MM.1S (cell line): ENCODE measurements at regions not wholly inside any gene's neighbourhood (a gene's known extent, or its start where the extent isn't known, plus 50 kb on each side); places are given as distances from the start of the nearest gene placed in this dataset.

ENCODE experiments used
- DNase-seq: peaks from one replicate; pipeline ENCODE4 v3.0.0-alpha.2; 2015
- H2AFZ ChIP-seq: fragments of 300-600 bp; sonication (generic); 2 replicates; pipeline ENCODE4 v1.6.0; 2016; ENCODE audit warnings: antibody characterized with exemption, low read length
- H3F3A ChIP-seq: fragments of 300-600 bp; sonication (generic); 2 replicates; pipeline ENCODE4 v1.6.1; 2016; ENCODE audit warnings: mild to moderate bottlenecking, antibody characterized with exemption, low read length, moderate library complexity, mixed read lengths; ENCODE audit not compliant: insufficient read depth
- H3K27ac ChIP-seq: fragments of 300-600 bp; sonication (generic); 2 replicates; pipeline ENCODE4 v1.5.1; 2016; ENCODE audit warnings: mild to moderate bottlenecking, low read length
- H3K27me3 ChIP-seq: fragments of 300-600 bp; sonication (generic); replicated peaks from 2 replicates; pipeline ENCODE4 v1.6.0; 2016; ENCODE audit warnings: low read length; ENCODE audit not compliant: insufficient read depth
- H3K36me3 ChIP-seq: fragments of 300-600 bp; sonication (generic); replicated peaks from 2 replicates; pipeline ENCODE4 v1.6.1; 2016; ENCODE audit warnings: mild to moderate bottlenecking, low read length, mixed read lengths; ENCODE audit not compliant: insufficient read depth
- H3K4me1 ChIP-seq: fragments of 300-600 bp; sonication (generic); 2 replicates; pipeline ENCODE4 v1.6.1; 2016; ENCODE audit warnings: low read length, mixed read lengths
- H3K4me2 ChIP-seq: fragments of 300-600 bp; sonication (generic); 2 replicates; pipeline ENCODE4 v1.6.0; 2016; ENCODE audit warnings: low read depth, low read length
- H3K4me3 ChIP-seq: fragments of 300-600 bp; sonication (generic); 2 replicates; pipeline ENCODE4 v1.5.1; 2016; ENCODE audit warnings: low read length, mixed read lengths
- H3K79me2 ChIP-seq: fragments of 300-600 bp; sonication (generic); 2 replicates; pipeline ENCODE4 v1.6.1; 2016; ENCODE audit warnings: mixed run types, low read length, mixed read lengths
- H3K9ac ChIP-seq: fragments of 300-600 bp; sonication (generic); 2 replicates; pipeline ENCODE4 v1.6.1; 2016; ENCODE audit warnings: low read length, mixed read lengths
- H3K9me2 ChIP-seq: fragments of 300-600 bp; sonication (generic); replicated peaks from 2 replicates; pipeline ENCODE4 v1.6.1; 2016; ENCODE audit warnings: mild to moderate bottlenecking, low read length, mixed read lengths; ENCODE audit not compliant: insufficient read depth
- H3K9me3 ChIP-seq: fragments of 300-600 bp; sonication (generic); replicated peaks from 2 replicates; pipeline ENCODE4 v1.6.1; 2016; ENCODE audit warnings: mild to moderate bottlenecking, low read length, mixed read lengths; ENCODE audit not compliant: insufficient read depth
- H4K20me1 ChIP-seq: fragments of 300-600 bp; sonication (generic); 2 replicates; pipeline ENCODE4 v1.6.1; 2016; ENCODE audit warnings: mild to moderate bottlenecking, low read length, moderate library complexity, mixed read lengths; ENCODE audit not compliant: insufficient read depth
- EZH2 ChIP-seq: fragments of 300-600 bp; sonication (generic); optimal IDR thresholded peaks from 2 replicates; pipeline ENCODE3; 2017; ENCODE audit warnings: low read depth, mild to moderate bottlenecking, antibody characterized with exemption, low read length, mixed read lengths
- EZH2phosphoT487 ChIP-seq: fragments of 300-600 bp; sonication (generic); IDR thresholded peaks from 2 replicates; pipeline ENCODE4 v1.6.1; 2018; ENCODE audit warnings: antibody characterized with exemption, low read length
- TF ChIP-seq, protein P1 (sequence below): fragments of 300-600 bp; sonication (generic); IDR thresholded peaks from 2 replicates; pipeline ENCODE4 v1.5.1; 2016; ENCODE audit warnings: antibody characterized with exemption, low read length, mixed read lengths

DNA sequence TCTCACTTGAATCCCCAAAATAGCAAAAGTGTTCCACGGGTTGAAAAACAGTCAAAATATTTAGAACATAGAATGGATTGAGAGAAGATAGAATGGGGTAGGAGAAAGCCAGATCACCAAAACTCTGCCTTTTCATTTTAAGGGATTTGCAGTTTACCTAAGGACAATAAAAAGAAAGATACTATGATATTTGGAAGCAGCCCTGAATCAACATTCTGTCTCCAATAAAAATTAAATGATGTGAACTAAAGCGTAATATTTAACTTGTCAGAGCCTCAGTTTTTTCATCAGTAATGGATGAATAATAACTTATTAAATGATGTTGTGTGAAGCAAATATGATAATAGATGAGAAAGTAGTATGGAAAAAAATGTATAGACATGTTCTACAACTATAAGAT is 100.2 kb upstream of the REG3G start:
- no peak overlapping the region for H3K4me3 ChIP-seq
- H3K79me2 ChIP-seq: no peaks in the 10 kb centered on the region
- H3K27ac ChIP-seq: no peak overlapping the region
- H3K9me3 ChIP-seq: no peaks in the 10 kb centered on the region
- no peaks in the 10 kb centered on the region for H3K27me3 ChIP-seq
- H2AFZ ChIP-seq: no peak overlapping the region
- no peaks in the 10 kb centered on the region for H4K20me1 ChIP-seq
- no peak for DNase-seq
- H3K9me2 ChIP-seq: no peaks in the 10 kb centered on the region
- H3K4me2 ChIP-seq: no peak overlapping the region
- H3K36me3 ChIP-seq: no peaks in the 10 kb centered on the region
- H3K9ac ChIP-seq: no peak overlapping the region
- TF ChIP-seq, protein P1, sequence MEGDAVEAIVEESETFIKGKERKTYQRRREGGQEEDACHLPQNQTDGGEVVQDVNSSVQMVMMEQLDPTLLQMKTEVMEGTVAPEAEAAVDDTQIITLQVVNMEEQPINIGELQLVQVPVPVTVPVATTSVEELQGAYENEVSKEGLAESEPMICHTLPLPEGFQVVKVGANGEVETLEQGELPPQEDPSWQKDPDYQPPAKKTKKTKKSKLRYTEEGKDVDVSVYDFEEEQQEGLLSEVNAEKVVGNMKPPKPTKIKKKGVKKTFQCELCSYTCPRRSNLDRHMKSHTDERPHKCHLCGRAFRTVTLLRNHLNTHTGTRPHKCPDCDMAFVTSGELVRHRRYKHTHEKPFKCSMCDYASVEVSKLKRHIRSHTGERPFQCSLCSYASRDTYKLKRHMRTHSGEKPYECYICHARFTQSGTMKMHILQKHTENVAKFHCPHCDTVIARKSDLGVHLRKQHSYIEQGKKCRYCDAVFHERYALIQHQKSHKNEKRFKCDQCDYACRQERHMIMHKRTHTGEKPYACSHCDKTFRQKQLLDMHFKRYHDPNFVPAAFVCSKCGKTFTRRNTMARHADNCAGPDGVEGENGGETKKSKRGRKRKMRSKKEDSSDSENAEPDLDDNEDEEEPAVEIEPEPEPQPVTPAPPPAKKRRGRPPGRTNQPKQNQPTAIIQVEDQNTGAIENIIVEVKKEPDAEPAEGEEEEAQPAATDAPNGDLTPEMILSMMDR: no peak
- TF ChIP-seq EZH2: no peak
- TF ChIP-seq EZH2phosphoT487: no peak
- H3K4me1 ChIP-seq: no peaks in the 10 kb centered on the region
- no peaks in the 10 kb centered on the region for H3F3A ChIP-seq

DNA sequence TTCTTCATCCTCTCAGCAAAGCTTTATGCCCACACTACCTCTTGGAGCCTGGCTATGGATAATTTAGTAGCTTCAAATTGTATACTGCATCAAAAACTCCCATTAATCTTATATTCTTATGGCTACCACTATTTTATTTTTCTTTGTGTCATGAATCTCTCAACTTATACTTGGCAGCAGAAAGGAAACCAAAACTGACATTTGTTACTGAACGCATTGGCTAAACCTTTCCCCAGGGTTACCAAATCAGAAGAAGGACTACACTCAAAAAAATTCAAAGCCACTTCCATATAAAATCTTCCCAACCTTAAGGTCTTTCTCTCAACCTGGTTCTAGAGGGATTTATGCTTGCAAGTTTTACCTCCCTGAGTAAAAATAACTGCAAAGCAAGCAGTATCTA is 97.0 kb upstream of the REG3G start:
- Histone ChIP-seq H3K27ac (no peak overlapping the region), H3K4me3 (peak overlapping the region; percentile 51)
- peak; percentile 36 for DNase-seq

GRCh38 chr2:78940998-78941397 is 84.5 kb upstream of the REG3G start:
- Histone ChIP-seq H3K79me2 (no peaks in the 10 kb centered on the region), H3K27me3 (no peaks in the 10 kb centered on the region), H3K4me1 (no peaks in the 10 kb centered on the region), H3K4me3 (no peak overlapping the region), H3K36me3 (no peaks in the 10 kb centered on the region), H3F3A (no peaks in the 10 kb centered on the region), H3K4me2 (no peak overlapping the region), H3K9ac (no peak overlapping the region), H3K27ac (no peak overlapping the region), H4K20me1 (no peaks in the 10 kb centered on the region), H2AFZ (no peak overlapping the region), H3K9me2 (no peaks in the 10 kb centered on the region), H3K9me3 (no peaks in the 10 kb centered on the region)
- TF ChIP-seq EZH2phosphoT487 (no peak), EZH2 (no peak)
- TF ChIP-seq, protein P1: no peak
- no peak for DNase-seq

More for the DNA sequence above, 97.0 kb upstream of the REG3G start:
- Histone ChIP-seq H4K20me1 (no peaks in the 10 kb centered on the region), H3K27me3 (no peaks in the 10 kb centered on the region), H3K4me1 (no peaks in the 10 kb centered on the region), H3K9ac (peak overlapping the region; percentile 19; the same call in 1 of the 2 replicates), H2AFZ (peak overlapping the region; percentile 89), H3K9me2 (no peaks in the 10 kb centered on the region), H3F3A (no peaks in the 10 kb centered on the region), H3K79me2 (no peaks in the 10 kb centered on the region), H3K9me3 (no peaks in the 10 kb centered on the region), H3K4me2 (peak overlapping the region; percentile 69), H3K36me3 (no peaks in the 10 kb centered on the region)
- TF ChIP-seq, protein P1: no peak

GRCh38 chr2:78941751-78942150 is 83.8 kb upstream of the REG3G start:
- Histone ChIP-seq H3K4me2 (no peak overlapping the region), H3K9me3 (no peaks in the 10 kb centered on the region), H3K79me2 (no peaks in the 10 kb centered on the region), H2AFZ (no peak overlapping the region), H3K4me3 (no peak overlapping the region), H3K9ac (no peak overlapping the region), H3K9me2 (no peaks in the 10 kb centered on the region), H3K27ac (no peak overlapping the region), H3F3A (no peaks in the 10 kb centered on the region), H3K27me3 (no peaks in the 10 kb centered on the region), H4K20me1 (no peaks in the 10 kb centered on the region), H3K4me1 (no peaks in the 10 kb centered on the region), H3K36me3 (no peaks in the 10 kb centered on the region)
- no peak for DNase-seq
- no peak for TF ChIP-seq EZH2
- TF ChIP-seq, protein P1: no peak
- TF ChIP-seq EZH2phosphoT487: no peak
